Lower leg skin (tissue), 3 donors: ENCODE measurements at regions not wholly inside any gene's neighbourhood (a gene's known extent, or its start where the extent isn't known, plus 50 kb on each side); places are given as distances from the start of the nearest gene placed in this dataset.

Source experiments
- CTCF ChIP-seq, 3 donors: fragments of 450-650 bp; IDR thresholded peaks; one replicate each; pipeline ENCODE4 v1.5.1; 2016; ENCODE audit warnings: antibody characterized with exemption in 3 of 3, mild to moderate bottlenecking in 3 of 3, moderate library complexity in 2 of 3
- POLR2A ChIP-seq, 2 donors: fragments of 450-650 bp; IDR thresholded peaks; one replicate each; pipeline ENCODE4 v1.6.1; 2016 to 2017; ENCODE audit warnings: antibody characterized with exemption in 2 of 2, mild to moderate bottlenecking in 1 of 2, moderate library complexity in 1 of 2

GRCh38 chr12:107325075-107325608, 231.8 kb upstream of the CRY1 start:
- TF ChIP-seq CTCF (IDR thresholded peaks at IDR 0.05), result no peak
- TF ChIP-seq POLR2A (IDR thresholded peaks at IDR 0.05), result no peak
